ENCODE measurements at regions not wholly inside any gene's neighbourhood (a gene's known extent, or its start where the extent isn't known, plus 50 kb on each side); places are given as distances from the start of the nearest gene placed in this dataset.
A peak's percentile ranks its signal among the peaks of the same experiment; 100 is the strongest.

- TF ChIP-seq CTCF (IDR thresholded peaks at IDR 0.05; ENCODE audit: control extremely low read depth, extremely low read depth): no peak
- H3K4me1 ChIP-seq (ENCODE audit: control insufficient read depth in 5 of 5, insufficient read depth in 5 of 5, low read length in 5 of 5): peaks cover 0 to 9% (median 4%) of the 10 kb centered on the region in 5 donors
- WGBS, 2 donors: 44 to 66% methylated on average over 6 of the region's 6 CpGs
- H3K27me3 ChIP-seq (ENCODE audit: control insufficient read depth in 3 of 3, insufficient read depth in 3 of 3, low read length in 2 of 3): no peaks in the 10 kb centered on the region
- peak overlapping the region in 1 of 2 donors; percentile 71 for H3K27ac ChIP-seq (ENCODE audit: low read depth in 1 of 2, low read length in 1 of 2)
- no peak for ATAC-seq (ENCODE audit: insufficient read depth, low FRiP score)
- no peak overlapping the region for H3K9ac ChIP-seq (ENCODE audit: insufficient read depth in 1 of 2, low read length in 2 of 2)
- no peak overlapping the region for H3K4me3 ChIP-seq
- no peak for DNase-seq
- no peaks in the 10 kb centered on the region for H3K9me3 ChIP-seq (ENCODE audit: control insufficient read depth in 4 of 4, insufficient read depth in 3 of 4, low read length in 3 of 4)
- H3K36me3 ChIP-seq (ENCODE audit: control insufficient read depth in 4 of 4, insufficient read depth in 4 of 4, low read length in 4 of 4): no peaks in the 10 kb centered on the region
Observed at GRCh38 chr6:6891949-6892461, 215.8 kb upstream of the RREB1 start.

GRCh38 chr6:6892744-6893583 is 214.8 kb upstream of the RREB1 start:
- WGBS, 2 donors: 60 to 71% methylated on average over 17 of the region's 17 CpGs
- no peaks in the 10 kb centered on the region for H3K27me3 ChIP-seq (ENCODE audit: control insufficient read depth in 3 of 3, insufficient read depth in 3 of 3, low read length in 2 of 3)
- H3K9ac ChIP-seq (ENCODE audit: insufficient read depth in 1 of 2, low read length in 2 of 2): no peak overlapping the region
- no peak overlapping the region for H3K4me3 ChIP-seq
- H3K36me3 ChIP-seq (ENCODE audit: control insufficient read depth in 4 of 4, insufficient read depth in 4 of 4, low read length in 4 of 4): no peaks in the 10 kb centered on the region
- no peak for DNase-seq
- no peaks in the 10 kb centered on the region for H3K9me3 ChIP-seq (ENCODE audit: control insufficient read depth in 4 of 4, insufficient read depth in 3 of 4, low read length in 3 of 4)
- ATAC-seq (ENCODE audit: insufficient read depth, low FRiP score): no peak
- H3K4me1 ChIP-seq (ENCODE audit: control insufficient read depth in 5 of 5, insufficient read depth in 5 of 5, low read length in 5 of 5): peaks cover 0 to 9% (median 4%) of the 10 kb centered on the region in 5 donors
- no peak for TF ChIP-seq CTCF (IDR thresholded peaks at IDR 0.05; ENCODE audit: control extremely low read depth, extremely low read depth)
- H3K27ac ChIP-seq (ENCODE audit: low read depth in 1 of 2, low read length in 1 of 2): peak overlapping the region in 1 of 2 donors; percentile 71

- no peaks in the 10 kb centered on the region for H3K27me3 ChIP-seq (ENCODE audit: control insufficient read depth in 3 of 3, insufficient read depth in 3 of 3, low read length in 2 of 3)
- DNase-seq (no peak), ATAC-seq (ENCODE audit: insufficient read depth, low FRiP score) (no peak)
- no peaks in the 10 kb centered on the region for H3K9me3 ChIP-seq (ENCODE audit: control insufficient read depth in 4 of 4, insufficient read depth in 3 of 4, low read length in 3 of 4)
- no peak overlapping the region for H3K4me3 ChIP-seq
- WGBS, 2 donors: 59 to 88% methylated on average over 19 of the region's 19 CpGs
- H3K36me3 ChIP-seq (ENCODE audit: control insufficient read depth in 4 of 4, insufficient read depth in 4 of 4, low read length in 4 of 4): no peaks in the 10 kb centered on the region
- TF ChIP-seq CTCF (IDR thresholded peaks at IDR 0.05; ENCODE audit: control extremely low read depth, extremely low read depth): no peak
- peak overlapping the region in 1 of 2 donors; percentile 71 for H3K27ac ChIP-seq (ENCODE audit: low read depth in 1 of 2, low read length in 1 of 2)
- H3K9ac ChIP-seq (ENCODE audit: insufficient read depth in 1 of 2, low read length in 2 of 2): no peak overlapping the region
- H3K4me1 ChIP-seq (ENCODE audit: control insufficient read depth in 5 of 5, insufficient read depth in 5 of 5, low read length in 5 of 5): peaks cover 0 to 9% (median 4%) of the 10 kb centered on the region in 5 donors
Observed at GRCh38 chr6:6893701-6894100, 214.1 kb upstream of the RREB1 start.

Measured in lung (tissue), 11 donors.